Ishikawa (cell line): ENCODE measurements at regions not wholly inside any gene's neighbourhood (a gene's known extent, or its start where the extent isn't known, plus 50 kb on each side); places are given as distances from the start of the nearest gene placed in this dataset.

Source experiments
- CEBPB ChIP-seq: IDR thresholded peaks from 2 replicates; pipeline ENCODE4 v1.6.1; 2012
- CREB1 ChIP-seq: IDR thresholded peaks from 2 replicates; pipeline ENCODE4 v1.6.1; 2012; ENCODE audit warnings: low read depth
- EGR1 ChIP-seq: IDR thresholded peaks from 2 replicates; pipeline ENCODE4 v1.6.1; 2012
- EP300 ChIP-seq: IDR thresholded peaks from 2 replicates; pipeline ENCODE4 v1.6.1; 2012; ENCODE audit warnings: borderline replicate concordance
- FOXM1 ChIP-seq: IDR thresholded peaks from 2 replicates; pipeline ENCODE4 v1.6.1; 2012; ENCODE audit warnings: low read depth, borderline replicate concordance
- NFIC ChIP-seq: IDR thresholded peaks from 2 replicates; pipeline ENCODE4 v1.6.1; 2012
- RAD21 ChIP-seq: IDR thresholded peaks from 2 replicates; pipeline ENCODE4 v1.6.1; 2012; ENCODE audit warnings: low read depth
- TAF1 ChIP-seq: IDR thresholded peaks from 2 replicates; pipeline ENCODE4 v1.6.1; 2012; ENCODE audit warnings: low read depth, mild to moderate bottlenecking
- TCF12 ChIP-seq: IDR thresholded peaks from 2 replicates; pipeline ENCODE4 v1.6.1; 2012; ENCODE audit warnings: low read depth
- TEAD4 ChIP-seq: IDR thresholded peaks from 2 replicates; pipeline ENCODE4 v1.6.1; 2012
- YY1 ChIP-seq: IDR thresholded peaks from 2 replicates; pipeline ENCODE4 v1.6.1; 2012; ENCODE audit warnings: low read depth
- ZBTB7A ChIP-seq: IDR thresholded peaks from 2 replicates; pipeline ENCODE4 v1.6.1; 2012; ENCODE audit warnings: low read depth
- TF ChIP-seq, protein P1 (sequence below): IDR thresholded peaks from 2 replicates; pipeline ENCODE4 v1.6.1; 2012
- TF ChIP-seq, protein P2 (sequence below): IDR thresholded peaks from 2 replicates; pipeline ENCODE4 v1.6.1; 2012
- TF ChIP-seq, protein P3 (sequence below): IDR thresholded peaks from 2 replicates; pipeline ENCODE4 v1.6.1; 2012; ENCODE audit warnings: low read depth, mild to moderate bottlenecking

DNA sequence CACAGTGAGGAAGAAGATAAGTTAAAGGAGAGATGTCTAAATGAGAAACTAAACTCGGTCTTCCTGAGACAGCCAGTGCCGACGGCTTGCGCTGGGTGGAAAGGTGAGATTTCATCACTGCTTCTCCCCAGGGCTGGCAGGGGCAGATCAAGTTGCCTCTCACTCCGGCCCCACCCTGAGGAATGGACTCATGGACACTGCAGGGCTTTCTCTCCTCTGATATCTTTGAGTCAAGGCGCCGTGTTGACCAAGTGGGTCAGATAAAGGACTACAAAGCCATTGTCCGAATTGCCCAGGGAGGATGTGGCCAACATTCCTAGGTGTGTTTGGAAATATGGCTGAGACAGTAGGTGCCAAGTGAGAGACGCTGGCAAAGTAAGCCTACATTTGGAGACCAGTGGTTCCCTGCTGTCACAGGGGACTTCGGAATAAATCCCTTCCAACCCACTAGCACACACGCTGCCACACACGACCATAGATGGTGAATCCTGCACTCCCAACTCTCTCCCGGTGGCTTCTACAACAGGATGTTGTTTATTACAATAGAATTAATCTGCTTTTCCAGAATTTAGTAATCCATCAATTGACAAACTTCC lies 156.5 kb upstream of the TSC22D1 start:
- TF ChIP-seq EP300, result no peak
- TF ChIP-seq EGR1, result no peak
- TF ChIP-seq TEAD4, result no peak
- TF ChIP-seq CREB1, result no peak
- TF ChIP-seq, protein P1, sequence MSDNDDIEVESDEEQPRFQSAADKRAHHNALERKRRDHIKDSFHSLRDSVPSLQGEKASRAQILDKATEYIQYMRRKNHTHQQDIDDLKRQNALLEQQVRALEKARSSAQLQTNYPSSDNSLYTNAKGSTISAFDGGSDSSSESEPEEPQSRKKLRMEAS, result no peak
- TF ChIP-seq NFIC, result no peak
- no peak for TF ChIP-seq ZBTB7A
- no peak for TF ChIP-seq TAF1
- TF ChIP-seq, protein P2, sequence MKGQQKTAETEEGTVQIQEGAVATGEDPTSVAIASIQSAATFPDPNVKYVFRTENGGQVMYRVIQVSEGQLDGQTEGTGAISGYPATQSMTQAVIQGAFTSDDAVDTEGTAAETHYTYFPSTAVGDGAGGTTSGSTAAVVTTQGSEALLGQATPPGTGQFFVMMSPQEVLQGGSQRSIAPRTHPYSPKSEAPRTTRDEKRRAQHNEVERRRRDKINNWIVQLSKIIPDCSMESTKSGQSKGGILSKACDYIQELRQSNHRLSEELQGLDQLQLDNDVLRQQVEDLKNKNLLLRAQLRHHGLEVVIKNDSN, result no peak
- no peak for TF ChIP-seq YY1

DNA sequence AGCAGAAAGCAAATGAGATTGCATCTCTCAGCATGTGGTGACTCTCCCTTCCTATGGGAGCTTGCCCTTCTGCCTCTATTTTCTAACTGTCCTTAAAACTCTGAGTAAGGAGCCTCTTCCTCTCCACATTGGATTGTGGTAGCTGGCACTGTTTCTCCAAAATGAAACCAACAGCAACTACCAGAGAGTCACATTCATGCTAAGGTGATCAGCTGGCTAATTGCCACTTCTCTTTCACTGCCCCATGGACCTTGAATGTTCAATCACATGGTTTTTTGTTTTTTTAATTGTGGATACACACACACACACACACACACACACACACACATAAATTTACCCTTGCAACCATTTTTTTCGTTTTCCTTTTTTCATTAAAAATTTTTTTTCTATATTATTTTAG lies 154.7 kb upstream of the TSC22D1 start:
- TF ChIP-seq CREB1 (no peak), FOXM1 (no peak), CEBPB (no peak), EGR1 (no peak), RAD21 (no peak), TEAD4 (no peak)

DNA sequence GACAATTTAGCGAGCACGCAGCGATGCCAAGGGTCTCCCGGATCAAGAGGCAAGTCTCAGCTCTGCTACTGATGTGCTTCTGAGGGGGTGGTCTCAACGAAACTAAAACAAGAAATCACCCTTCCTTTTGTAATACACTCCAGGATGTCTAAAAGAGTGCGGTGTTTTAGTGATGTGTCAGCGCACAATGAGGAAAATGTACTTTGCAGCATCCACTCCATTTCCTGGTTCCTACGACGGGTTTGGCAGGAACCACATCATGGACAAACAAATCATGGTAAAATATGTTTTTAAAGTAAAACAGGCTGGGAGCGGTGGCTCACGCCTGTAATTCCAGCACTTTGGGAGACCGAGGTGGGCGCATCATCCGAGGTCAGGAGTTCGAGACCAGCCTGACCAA lies 154.0 kb upstream of the TSC22D1 start:
- TF ChIP-seq TAF1 (no peak), CEBPB (no peak), TCF12 (no peak), FOXM1 (no peak), RAD21 (no peak), CREB1 (no peak), YY1 (no peak)
- TF ChIP-seq, protein P3, sequence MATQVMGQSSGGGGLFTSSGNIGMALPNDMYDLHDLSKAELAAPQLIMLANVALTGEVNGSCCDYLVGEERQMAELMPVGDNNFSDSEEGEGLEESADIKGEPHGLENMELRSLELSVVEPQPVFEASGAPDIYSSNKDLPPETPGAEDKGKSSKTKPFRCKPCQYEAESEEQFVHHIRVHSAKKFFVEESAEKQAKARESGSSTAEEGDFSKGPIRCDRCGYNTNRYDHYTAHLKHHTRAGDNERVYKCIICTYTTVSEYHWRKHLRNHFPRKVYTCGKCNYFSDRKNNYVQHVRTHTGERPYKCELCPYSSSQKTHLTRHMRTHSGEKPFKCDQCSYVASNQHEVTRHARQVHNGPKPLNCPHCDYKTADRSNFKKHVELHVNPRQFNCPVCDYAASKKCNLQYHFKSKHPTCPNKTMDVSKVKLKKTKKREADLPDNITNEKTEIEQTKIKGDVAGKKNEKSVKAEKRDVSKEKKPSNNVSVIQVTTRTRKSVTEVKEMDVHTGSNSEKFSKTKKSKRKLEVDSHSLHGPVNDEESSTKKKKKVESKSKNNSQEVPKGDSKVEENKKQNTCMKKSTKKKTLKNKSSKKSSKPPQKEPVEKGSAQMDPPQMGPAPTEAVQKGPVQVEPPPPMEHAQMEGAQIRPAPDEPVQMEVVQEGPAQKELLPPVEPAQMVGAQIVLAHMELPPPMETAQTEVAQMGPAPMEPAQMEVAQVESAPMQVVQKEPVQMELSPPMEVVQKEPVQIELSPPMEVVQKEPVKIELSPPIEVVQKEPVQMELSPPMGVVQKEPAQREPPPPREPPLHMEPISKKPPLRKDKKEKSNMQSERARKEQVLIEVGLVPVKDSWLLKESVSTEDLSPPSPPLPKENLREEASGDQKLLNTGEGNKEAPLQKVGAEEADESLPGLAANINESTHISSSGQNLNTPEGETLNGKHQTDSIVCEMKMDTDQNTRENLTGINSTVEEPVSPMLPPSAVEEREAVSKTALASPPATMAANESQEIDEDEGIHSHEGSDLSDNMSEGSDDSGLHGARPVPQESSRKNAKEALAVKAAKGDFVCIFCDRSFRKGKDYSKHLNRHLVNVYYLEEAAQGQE, result no peak

DNA sequence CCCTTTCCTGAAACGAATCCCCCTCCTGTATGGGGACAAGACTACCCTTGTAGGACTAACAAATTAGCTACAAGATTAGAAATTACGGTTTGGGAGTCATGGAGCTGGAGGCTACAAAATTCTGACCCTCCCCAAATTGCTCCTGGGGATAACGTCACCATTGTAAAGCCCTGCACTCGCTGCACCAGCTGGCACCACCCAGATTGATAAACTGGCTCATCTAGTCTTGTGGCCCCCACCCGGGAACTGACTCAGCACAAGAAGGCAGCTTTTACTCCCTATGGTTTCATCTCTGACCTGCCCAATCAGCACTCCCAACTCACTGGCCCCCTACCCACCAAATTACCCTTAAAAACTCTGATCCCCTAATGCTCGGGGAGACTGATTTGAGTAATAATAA lies 150.6 kb upstream of the TSC22D1 start:
- TF ChIP-seq CREB1, result no peak

DNA sequence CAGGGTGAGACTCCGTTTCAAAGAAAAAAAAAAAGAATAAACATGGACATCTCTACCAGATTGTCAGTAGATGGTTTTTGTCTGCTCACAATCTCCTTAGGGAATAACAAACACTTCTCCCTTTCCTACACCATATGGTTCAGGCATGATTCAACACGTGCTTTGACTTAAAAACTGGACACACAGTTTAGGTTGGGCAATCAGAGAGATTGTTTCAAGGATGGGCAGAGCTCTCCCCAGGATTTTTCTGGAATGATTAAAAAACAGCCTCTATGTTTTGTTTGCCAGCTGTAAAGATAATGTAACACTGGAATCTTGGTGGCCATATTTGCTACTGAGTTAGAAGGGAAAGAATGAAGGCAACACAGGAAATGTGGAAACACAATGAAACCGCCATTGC lies 150.1 kb upstream of the TSC22D1 start:
- TF ChIP-seq, protein P2, result no peak
- TF ChIP-seq FOXM1, result no peak
- TF ChIP-seq TEAD4, result no peak
- TF ChIP-seq RAD21, result no peak
- TF ChIP-seq EP300, result no peak
- TF ChIP-seq TCF12, result no peak
- TF ChIP-seq EGR1, result no peak
- TF ChIP-seq YY1, result no peak
- TF ChIP-seq CREB1, result no peak
- TF ChIP-seq ZBTB7A, result no peak
- TF ChIP-seq TAF1, result no peak
- no peak for TF ChIP-seq CEBPB
- TF ChIP-seq, protein P1, result no peak
- TF ChIP-seq, protein P3, result no peak
- TF ChIP-seq NFIC, result no peak

DNA sequence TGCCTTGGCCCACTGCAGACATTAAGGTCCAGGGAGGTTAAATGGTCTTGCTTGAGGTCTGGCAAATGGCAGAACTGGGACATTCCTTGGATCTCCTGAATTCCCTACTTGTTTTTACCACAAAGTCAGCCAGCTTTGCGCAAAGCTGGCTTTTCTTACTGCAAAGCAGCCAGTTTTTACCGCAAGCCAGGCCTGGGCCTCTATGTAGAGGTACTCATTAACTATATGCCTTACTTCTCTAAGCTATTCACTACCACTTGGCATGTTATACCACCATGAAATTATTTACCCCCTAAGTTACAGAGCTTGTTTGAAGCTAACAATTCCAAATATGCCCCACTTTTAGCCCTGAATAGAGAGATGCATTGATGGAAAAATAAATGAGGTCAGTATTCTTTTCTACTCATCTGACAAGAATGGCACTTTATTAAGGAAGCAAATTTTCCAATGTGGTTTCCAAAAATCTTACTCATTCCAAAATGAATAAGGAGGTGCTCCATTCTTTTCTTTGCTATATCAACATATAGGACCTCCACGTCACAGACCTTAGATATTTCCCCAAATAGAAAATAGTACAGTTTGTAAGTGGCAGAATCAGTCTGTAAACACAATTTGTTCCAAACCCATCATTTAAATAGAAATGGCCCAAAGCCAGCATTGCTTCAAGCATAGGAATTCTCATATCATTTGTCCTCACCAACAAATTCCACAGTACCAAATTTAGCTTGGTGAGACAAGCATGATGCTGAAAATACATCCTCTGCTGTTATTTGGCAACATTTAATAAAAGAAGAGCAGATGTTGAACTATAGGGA lies 143.9 kb upstream of the TSC22D1 start:
- no peak for TF ChIP-seq TCF12
- TF ChIP-seq TAF1, result no peak
- TF ChIP-seq, protein P2, result no peak
- TF ChIP-seq, protein P1, result no peak
- no peak for TF ChIP-seq ZBTB7A
- no peak for TF ChIP-seq CREB1
- TF ChIP-seq TEAD4, result no peak
- no peak for TF ChIP-seq YY1
- TF ChIP-seq RAD21, result no peak
- TF ChIP-seq, protein P3, result no peak
- TF ChIP-seq NFIC, result no peak
- no peak for TF ChIP-seq CEBPB
- TF ChIP-seq FOXM1, result no peak
- TF ChIP-seq EP300, result no peak
- TF ChIP-seq EGR1, result no peak
